ENCODE measurements at regions not wholly inside any gene's neighbourhood (a gene's known extent, or its start where the extent isn't known, plus 50 kb on each side); places are given as distances from the start of the nearest gene placed in this dataset.

- no peak for TF ChIP-seq EZH2 (IDR thresholded peaks at IDR 0.05; ENCODE audit: low read length, missing control alignments)
- TF ChIP-seq, protein P1, sequence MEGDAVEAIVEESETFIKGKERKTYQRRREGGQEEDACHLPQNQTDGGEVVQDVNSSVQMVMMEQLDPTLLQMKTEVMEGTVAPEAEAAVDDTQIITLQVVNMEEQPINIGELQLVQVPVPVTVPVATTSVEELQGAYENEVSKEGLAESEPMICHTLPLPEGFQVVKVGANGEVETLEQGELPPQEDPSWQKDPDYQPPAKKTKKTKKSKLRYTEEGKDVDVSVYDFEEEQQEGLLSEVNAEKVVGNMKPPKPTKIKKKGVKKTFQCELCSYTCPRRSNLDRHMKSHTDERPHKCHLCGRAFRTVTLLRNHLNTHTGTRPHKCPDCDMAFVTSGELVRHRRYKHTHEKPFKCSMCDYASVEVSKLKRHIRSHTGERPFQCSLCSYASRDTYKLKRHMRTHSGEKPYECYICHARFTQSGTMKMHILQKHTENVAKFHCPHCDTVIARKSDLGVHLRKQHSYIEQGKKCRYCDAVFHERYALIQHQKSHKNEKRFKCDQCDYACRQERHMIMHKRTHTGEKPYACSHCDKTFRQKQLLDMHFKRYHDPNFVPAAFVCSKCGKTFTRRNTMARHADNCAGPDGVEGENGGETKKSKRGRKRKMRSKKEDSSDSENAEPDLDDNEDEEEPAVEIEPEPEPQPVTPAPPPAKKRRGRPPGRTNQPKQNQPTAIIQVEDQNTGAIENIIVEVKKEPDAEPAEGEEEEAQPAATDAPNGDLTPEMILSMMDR (conservative IDR thresholded peaks at IDR 0.05 in 1 of 2, IDR thresholded peaks at IDR 0.05 in 1 of 2; ENCODE audit: low read depth in 1 of 2, low read length in 2 of 2) = no peak
Observed at GRCh38 chr2:238701341-238702206, 146.3 kb upstream of the TWIST2 start.

All from fibroblast of lung (primary cell).